HG03039 (cell line): ENCODE measurements at regions not wholly inside any gene's neighbourhood (a gene's known extent, or its start where the extent isn't known, plus 50 kb on each side); places are given as distances from the start of the nearest gene placed in this dataset.

Source experiments
- ATAC-seq: cut with Tn5 transposase; IDR thresholded peaks from one replicate; pipeline ENCODE4 v1.9.1; 2021; ENCODE audit warnings: mild to moderate bottlenecking, moderate library complexity; ENCODE audit not compliant: unreplicated experiment

DNA sequence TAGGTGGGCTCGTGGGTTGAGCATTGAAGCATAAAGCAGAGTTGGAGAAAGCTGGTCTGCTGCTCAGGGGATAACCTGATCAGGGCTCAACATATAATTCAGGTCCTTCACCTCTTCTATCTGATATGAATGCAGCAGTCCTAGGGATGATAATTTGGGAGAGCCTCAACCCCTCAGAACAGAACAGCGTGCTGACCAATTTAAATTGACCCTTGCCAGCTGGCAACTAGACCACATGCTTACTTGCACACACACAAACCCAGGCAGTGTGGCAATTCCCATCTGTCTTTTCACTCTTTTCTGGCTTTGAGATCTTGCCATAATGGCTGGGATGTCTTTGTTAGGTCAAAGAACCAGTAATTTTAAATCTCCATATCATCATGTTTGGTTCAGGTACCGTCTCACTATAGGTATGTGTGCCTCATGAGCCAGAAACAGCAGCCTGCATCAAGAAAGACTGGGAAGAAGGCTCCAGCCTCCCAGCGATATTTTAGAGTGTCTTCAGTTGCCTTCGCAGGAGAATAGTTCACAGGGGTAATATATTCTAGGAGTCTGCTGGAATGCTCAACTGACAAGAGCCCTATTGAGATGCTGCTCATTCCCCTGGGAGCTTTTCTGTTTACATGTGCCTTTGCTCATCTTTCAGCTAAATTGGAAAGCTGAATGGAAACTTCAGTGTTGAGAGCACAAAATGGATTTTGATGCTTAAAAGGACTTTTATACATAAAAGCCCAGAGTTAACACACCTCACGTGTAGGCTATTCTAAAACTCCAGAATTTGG is 497.6 kb downstream of the RASEF start:
- no peak for ATAC-seq

DNA sequence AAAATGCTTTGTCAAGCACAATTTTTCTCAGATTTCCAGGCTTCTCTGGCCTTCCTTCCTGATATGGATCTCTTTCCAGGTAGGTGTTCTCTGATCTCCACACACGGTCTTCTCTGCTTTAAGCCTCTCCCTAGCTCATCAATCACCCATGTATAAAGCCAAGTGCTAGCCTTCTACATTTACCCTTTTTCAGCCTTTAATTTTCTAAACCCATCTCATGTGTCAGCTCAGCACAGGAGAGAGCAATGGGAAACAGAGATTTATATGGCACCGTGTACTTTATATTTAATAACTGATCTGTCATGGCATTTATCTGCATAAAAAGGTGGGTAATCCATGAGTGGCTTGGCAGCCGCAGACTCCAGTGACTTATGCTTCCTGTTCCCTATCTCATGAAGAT is 495.0 kb downstream of the RASEF start:
- ATAC-seq: no peak

DNA sequence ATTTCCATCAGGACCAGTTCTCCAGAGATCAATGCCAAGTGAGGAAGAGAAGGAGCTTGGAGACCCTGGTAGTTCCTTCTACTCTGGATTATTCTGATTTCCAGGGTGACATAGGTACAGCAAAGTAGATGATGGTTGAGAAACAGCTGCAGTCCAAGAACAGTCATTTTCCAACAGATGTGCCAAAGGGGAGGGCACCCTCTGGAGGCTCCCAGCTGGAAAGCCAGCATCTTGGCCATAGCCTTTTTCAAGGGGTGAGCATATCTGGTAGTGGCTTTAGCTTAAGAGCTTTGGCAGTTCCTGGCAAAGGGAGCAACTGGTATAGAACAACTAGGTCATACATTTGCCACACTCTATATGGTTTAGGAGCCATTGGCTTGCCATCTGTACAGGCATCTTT is 492.7 kb downstream of the RASEF start:
- no peak for ATAC-seq

DNA sequence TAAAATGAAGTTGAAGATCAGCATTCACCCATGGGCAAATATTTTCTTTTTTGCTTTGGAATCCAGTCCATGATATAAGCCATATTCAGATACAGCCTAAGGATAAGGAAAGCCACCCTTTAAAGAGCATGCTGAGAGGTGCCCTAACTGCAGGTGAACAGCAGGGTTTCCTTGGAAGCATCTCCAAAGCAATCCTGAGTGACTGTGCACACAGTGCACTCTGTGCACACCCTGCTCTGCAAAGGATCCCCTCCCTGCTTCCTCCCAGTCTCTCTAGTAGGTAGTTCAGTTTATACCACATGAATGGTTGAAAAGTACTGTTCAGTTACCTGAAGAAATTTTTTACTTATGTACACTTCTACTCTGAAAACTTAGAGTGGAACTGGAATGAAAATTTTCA is 491.4 kb downstream of the RASEF start:
- ATAC-seq: no peak

DNA sequence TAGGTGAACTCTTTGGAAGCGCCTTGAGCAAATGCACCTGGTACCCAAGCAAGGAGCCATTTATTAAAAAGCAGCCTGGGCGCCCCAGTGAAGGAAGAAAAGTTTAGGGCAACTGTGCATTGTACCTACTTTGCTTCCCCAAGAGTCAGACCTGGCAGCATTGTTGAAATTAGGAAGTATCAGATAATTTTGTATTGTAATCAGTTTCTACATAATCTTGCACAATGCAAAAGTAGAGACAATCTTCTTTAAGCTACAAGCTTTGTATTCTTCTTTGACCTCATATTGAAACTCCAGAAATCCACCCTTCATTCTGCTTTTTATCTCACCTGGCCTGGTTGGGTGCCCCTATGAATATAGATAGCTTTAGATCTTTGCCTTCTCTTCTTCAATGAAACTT is 490.8 kb downstream of the RASEF start:
- ATAC-seq: no peak

DNA sequence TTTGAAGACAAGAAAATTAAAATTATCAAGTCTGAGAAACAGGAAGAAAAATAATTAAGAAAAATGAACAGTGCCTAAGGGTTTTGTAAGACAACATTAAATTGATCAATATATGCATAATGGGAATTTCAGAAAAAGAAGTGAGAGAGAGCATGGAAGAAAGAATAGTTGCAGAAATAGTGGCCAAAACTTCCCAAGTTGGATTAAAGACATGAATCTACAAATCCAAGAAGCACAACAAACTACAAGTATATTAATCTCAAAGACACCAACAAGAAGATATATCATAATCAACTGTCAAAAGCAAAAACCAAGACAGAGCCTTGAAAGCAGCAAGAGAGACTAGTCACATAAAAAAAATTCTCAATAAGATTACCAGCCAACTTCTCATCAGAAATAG is 488.0 kb downstream of the RASEF start:
- no peak for ATAC-seq

DNA sequence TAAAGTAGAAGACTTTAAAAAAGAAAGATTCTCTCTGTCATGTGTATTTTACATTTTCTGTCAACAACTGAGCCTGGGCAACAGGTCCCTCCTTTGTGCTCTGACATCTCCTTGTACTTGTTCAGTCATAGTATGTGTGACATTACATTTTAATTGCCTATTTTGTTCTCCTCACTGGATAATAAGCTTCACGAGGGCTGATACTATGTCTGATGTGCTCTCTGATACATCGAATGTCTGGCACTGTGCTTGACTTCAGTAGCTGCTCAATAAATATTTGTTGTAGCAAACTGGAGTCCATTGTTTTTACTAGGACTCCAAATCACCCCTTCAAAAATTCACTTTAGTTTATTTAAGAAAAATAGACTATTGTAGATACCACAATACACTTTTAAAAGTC is 482.0 kb downstream of the RASEF start:
- no peak for ATAC-seq

DNA sequence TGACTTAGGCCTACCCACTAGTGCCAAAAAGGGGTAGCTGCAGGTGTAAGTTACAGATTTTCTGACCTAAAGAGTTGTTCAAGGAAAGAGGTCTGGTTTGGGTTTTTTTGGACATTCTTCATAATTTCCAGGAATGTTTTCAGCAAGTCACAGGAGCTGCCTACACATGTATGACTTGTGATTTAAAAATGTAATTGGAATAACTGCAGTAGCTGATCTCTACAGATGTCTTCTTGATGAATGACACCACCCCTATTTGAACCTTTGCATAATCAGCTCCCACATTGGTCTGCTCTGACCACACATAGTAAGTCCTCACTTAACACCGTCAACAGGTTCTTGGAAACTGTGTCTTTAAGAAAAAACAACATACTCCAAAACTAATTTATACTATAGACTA is 481.4 kb downstream of the RASEF start:
- ATAC-seq: no peak

DNA sequence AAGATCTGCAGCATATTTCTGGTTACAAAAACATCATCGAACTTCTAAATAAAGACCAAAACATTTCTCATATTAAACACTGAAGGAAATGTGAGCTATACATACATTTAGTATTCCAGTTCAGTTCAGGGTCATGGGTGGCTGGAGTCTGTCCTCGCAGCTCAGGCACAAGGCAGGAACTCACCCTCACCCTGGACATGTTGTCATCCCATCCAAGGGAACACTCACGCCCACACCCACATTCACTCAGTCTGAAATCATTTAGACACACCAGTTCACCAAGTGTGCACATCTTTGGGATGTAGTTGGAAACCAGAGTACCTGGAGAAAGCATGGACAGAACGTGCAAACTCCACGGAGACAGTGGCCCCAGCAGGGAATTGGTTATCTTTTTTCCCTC is 481.0 kb downstream of the RASEF start:
- ATAC-seq: no peak

DNA sequence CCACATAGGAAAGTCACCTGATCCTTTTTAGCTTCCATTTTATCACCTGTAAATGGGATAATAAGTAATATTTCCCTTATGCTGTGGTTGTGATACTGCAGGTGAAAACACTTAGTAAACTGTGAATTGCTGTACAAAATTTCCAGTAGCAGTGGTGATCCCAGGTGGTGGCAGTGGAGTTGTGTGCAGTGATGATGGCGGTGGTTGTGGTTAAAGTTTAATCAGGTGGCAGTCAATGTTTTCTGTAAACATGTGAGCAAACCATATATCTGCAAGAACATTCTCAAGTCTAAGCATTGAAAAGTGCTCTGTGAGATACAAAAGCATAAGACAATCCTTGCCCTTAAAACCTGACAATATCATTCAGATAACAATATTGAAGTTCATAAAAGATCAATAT is 480.2 kb downstream of the RASEF start:
- ATAC-seq: no peak

DNA sequence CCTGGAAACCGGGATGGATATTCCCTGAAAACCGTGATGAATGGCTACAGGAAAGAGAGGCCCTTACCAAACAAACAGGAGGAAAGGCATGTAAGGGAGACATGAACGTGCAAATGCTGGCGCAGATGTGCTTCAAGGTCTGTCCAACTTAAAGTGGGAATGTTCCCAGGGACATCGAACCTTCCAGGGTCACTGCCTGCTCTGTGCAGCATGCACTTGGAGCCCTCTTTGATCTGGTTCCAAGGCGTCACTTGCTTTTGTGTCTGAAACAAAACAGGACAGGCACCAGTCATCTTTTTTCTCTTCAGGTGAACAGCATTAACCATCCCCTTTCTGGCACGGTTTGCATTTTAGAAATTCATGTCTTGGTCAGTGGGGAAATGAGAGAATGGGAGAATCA is 479.4 kb downstream of the RASEF start:
- no peak for ATAC-seq

DNA sequence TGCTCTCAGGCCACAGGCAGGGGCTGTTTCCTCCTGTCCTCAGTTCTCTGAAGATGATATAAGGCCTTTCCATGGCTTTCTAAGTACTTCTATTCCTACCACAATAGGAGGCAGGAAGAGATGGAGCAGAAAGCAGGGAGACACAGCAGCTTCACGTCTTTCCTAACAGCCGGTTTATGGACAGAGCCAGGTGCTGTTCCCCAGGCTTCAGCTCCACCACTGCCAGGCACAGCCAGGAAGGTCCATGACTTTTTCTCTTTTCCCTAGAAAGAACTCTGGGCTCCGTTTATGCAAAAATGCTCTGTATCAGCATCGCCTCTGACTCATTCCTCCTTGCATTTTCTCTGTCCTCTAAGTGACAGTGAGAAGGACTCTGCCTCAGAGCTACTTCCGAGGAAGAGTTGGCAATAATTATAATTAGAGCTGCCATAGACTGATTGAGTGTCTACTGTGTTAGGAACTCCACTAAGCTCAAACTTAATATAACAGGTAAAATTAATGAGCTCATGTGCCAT is 478.5 kb downstream of the RASEF start:
- no peak for ATAC-seq

DNA sequence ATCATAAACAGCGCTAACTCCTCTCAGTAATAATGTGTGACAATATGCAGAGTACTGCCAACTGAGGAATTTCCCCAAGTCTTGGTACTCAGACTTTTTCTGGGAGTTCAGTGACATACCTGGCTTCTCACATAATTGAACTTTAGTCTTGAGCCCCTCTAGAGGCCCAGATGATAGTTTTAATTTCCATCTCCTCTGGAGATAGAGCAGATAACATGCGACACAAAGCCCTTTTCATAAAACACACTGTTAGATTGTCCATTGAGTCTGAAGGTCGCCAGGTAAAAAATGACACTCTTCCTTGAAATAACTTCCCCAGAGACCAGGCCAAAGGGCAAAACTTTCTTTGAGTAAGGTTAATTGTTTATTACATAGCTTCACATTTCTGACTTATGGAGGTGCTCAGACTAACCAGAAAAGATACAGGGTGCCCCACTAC is 476.0 kb downstream of the RASEF start:
- ATAC-seq: no peak

DNA sequence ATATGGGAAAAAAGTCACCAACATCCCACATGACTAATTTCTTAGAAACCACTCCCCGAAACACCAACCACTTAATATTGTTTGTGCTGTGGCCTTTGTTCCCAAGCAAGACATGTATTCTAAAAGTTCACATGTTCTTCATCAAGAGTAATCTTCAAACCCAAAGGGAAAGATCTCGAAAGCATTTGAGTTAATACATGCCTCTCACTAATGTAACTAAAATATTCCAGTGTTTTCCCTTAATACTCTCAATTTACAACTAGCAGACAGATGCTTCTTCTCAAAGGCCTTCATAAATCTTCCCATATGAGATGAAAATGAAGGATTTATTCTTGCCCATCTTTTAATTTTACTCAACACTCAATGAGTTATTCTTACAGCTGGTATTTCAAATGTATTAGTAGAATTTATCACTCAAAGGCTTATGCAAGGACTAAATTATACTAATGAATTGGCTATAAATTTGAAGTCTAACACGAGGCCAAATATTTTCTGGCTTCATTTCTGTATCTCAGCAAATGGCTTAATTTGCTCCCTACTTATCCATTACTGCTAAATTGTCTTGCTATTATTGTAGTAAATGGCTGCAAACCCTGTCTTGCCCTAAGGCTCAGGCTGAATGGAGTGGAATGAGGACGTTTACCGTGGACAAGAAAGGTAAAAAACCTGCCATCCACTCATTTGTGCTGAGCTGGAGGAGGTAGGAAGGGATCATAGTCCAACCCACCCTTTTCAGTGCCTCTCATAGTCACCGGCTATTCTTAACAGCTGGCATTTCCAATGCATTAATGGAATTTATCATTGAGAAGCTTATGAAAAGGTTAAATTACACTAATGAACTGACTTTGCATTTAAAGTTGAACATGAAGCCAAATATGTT is 474.4 kb downstream of the RASEF start:
- no peak for ATAC-seq

DNA sequence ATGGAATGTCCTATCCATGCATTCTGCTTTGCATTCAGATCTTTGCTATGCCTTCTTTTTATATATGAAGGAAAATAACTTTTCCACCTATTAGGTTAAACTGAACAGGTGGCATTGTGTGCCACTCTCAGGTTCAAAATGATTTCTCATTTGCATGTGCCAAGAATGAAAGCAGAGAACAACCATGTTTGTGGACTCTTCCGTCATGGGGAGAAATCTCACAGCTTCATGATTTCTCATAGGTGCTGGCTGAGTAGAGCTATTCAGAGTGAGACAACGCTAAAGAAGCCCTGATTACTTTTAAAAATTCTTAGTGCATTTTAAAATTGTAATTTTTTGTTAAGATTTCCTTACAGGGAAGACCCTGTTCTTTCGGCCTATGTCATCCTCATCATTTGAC is 472.1 kb downstream of the RASEF start:
- no peak for ATAC-seq

DNA sequence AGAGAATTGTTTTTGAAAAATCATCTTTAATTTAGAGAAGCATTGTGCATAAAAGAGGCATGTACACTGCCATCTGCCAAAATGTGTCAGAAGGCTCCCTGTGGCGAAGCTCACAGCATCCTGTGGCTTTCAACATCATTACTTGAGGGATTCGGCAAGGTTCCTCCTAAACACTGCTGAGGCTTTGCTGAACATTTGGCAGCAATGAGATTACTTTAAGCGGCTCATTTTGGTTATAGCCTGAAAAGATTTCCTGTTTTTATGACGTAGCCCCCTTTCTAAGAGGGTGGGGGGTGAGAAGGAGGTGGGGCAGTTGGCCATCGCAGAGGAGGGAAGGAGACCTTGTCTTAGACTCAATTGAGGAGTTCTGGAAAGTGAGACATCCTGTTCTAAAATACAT is 469.4 kb downstream of the RASEF start:
- ATAC-seq: no peak

DNA sequence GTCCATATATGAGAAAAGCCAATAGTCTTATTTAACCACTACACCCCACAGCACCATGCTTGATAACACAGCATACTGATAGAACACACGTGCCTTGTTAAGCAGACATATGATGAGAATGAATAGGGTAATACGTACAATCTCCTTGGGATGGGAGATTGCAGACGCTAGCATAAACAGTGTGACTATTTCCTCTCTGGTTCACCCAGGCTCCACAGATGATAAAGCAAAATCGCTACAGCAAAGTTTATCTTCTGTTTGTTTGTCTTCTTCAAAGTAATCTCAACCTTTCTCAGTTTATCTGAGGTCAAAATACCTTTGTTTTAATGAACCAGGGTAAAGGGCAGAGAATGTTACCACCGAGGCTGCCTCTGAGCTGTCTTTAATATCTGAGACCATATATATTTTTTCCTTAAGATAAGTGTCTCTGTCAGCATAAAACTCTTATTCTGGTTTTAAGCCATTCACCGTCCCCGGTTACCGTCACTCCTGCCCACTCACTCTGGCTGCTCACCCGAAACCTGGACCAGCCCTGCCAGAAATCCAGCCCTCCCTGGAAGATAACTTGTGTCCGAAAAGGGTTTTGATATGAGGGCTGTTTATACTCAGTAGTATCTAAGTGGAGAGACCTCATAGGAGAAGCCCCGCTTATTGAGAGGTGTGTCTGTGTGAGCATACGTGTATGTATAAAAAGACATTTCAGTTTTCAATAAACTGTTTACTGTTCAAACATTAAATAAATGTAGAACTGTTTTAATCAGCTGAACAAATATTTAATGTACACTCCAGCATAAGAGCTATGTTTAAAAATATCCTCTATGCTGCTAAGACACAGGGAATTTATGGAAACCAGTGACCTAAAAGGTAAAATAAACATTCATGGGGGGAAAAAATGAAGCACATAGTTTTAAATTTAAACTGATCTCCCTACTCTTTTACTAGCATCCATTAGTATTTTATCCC is 465.4 kb downstream of the RASEF start:
- ATAC-seq: no peak

DNA sequence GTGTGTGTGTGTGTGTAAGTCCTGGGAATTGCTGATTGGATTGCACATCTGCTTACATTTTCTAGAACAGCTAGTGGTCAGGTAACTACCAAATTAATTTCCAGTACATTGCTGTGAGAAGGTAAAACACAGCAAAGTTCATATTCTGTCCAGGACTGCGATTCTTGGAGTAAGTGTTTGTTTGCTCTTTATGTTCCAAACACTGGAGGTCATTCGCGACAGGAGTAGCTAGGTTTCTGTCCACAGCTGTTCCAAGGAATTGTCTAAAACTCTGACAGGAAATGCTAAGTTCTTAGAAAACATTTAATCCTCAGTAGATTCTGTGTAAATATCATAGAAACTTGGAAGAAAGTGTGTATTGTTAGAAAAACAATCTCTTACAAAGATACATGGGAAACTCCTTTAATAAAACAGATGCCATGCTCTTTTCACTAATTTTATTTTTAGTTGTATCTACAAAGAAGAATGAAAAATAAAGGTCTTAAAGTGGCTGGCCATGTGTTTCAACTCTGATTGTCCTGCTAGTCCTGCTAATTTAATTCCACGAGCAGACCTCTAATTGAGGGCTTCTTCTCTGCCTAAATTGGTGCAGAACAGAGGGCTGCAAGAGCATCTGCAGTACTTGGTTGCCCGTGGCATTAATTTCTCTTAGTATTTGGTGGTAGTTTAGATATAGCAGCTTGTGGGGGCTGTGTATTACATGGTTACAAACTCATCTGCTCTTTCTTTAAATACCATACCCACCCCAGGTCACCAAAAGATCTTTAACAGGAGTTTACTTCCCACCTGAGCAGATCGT is 464.5 kb downstream of the RASEF start:
- no peak for ATAC-seq

DNA sequence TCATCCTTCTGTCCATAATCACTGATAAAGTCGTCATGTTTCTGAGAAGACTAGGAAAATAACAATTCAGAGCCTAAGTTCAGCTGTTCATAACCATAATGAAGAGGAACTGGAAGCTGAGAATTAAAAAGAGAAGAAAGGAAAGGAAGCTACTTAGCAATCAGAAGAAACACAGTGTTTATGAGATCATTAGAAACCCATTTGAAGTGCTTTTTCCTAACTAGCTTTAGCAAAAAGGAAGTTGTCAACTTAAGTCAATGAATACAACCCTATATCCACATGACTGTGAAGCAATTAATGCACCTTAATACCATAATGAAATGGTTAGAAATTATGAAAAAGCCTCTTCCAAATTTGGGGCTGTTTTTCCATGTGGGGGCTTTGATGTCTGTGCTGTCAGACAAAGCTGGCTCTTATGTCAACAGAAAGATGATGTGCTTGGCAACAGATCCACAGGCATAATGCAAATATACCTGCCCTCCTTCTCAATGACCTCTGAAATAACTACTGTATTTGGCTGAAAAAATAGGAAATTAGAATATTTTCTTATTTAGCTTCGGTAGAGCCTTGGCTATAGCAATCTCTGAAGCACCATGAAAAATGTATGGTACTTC is 463.5 kb downstream of the RASEF start:
- no peak for ATAC-seq
